WTC11 (cell line): ENCODE measurements at regions not wholly inside any gene's neighbourhood (a gene's known extent, or its start where the extent isn't known, plus 50 kb on each side); places are given as distances from the start of the nearest gene placed in this dataset.
"Not testable (repeated sequence)": the region's sequence is repeated elsewhere in the genome, so short reads cannot be mapped to it uniquely, and the experiment has no call there.

Experiments
- ATAC-seq: fragments of 200-7000 bp; cut with Tn5 transposase; 2 replicates; pipeline ENCODE4 v1.10.0; 2021; ENCODE audit warnings: mild to moderate bottlenecking, moderate library complexity
- CTCF ChIA-PET: fragments of 300-600 bp; sonication (Branson Sonifier 250); formaldehyde crosslinking; loops from one replicate; lab custom pipeline; 2021; ENCODE audit warnings: antibody characterized with exemption; lab: Charles Lee
- POLR2A ChIA-PET: fragments of 350-600 bp; sonication (Branson Sonifier 250); formaldehyde crosslinking; loops from one replicate; lab custom pipeline; 2021; ENCODE audit warnings: antibody characterized with exemption; lab: Charles Lee
- DNase-seq: peaks from one replicate; pipeline ENCODE4 v3.0.0; 2021; ENCODE audit warnings: low spot score
- H3K27ac Mint-ChIP-seq: 2 replicates; pipeline ENCODE4 v1.8.0; 2021; ENCODE audit warnings: mixed read lengths
- H3K27me3 Mint-ChIP-seq: 2 replicates; pipeline ENCODE4 v1.8.0; 2021; ENCODE audit warnings: low read depth, mild to moderate bottlenecking, moderate library complexity, mixed read lengths
- H3K36me3 Mint-ChIP-seq: 2 replicates; pipeline ENCODE4 v1.8.0; 2021; ENCODE audit warnings: mixed read lengths
- H3K4me1 Mint-ChIP-seq: 2 replicates; pipeline ENCODE4 v1.8.0; 2022; ENCODE audit warnings: mixed read lengths
- H3K4me3 Mint-ChIP-seq: 2 replicates; pipeline ENCODE4 v1.8.0; 2021; ENCODE audit warnings: mild to moderate bottlenecking, moderate library complexity, mixed read lengths
- H3K9me3 Mint-ChIP-seq: 2 replicates; pipeline ENCODE4 v1.8.0; 2021; ENCODE audit warnings: mixed read lengths
- CBFB ChIP-seq: sonication (generic); formaldehyde crosslinking; IDR thresholded peaks from 2 replicates; pipeline ENCODE4 v1.8.1; 2022; ENCODE audit warnings: mild to moderate bottlenecking, low read depth, missing genetic modification reagents
- ERG ChIP-seq: fragments of 250-450 bp; sonication (Bioruptor Pico); IDR thresholded peaks from 2 replicates; pipeline ENCODE4 v1.8.0; 2021; ENCODE audit warnings: mild to moderate bottlenecking
- ESRRA ChIP-seq: sonication (generic); formaldehyde crosslinking; IDR thresholded peaks from 2 replicates; pipeline ENCODE4 v1.8.1; 2022; ENCODE audit warnings: mild to moderate bottlenecking, missing genetic modification reagents, borderline replicate concordance
- JAZF1 ChIP-seq: fragments of 250-450 bp; sonication (Bioruptor Pico); IDR thresholded peaks from 2 replicates; pipeline ENCODE4 v1.9.0; 2021; ENCODE audit warnings: moderate library complexity, mild to moderate bottlenecking, inconsistent platforms
- JUN ChIP-seq: sonication (generic); formaldehyde crosslinking; IDR thresholded peaks from 2 replicates; pipeline ENCODE4 v1.8.0; 2023; ENCODE audit warnings: mild to moderate bottlenecking, missing genetic modification reagents
- MLX ChIP-seq: sonication (generic); formaldehyde crosslinking; IDR thresholded peaks from 2 replicates; pipeline ENCODE4 v1.8.1; 2023; ENCODE audit warnings: mild to moderate bottlenecking, missing genetic modification reagents, moderate library complexity
- NFYB ChIP-seq: sonication (generic); formaldehyde crosslinking; conservative IDR thresholded peaks from 2 replicates; pipeline ENCODE4 v1.8.0; 2022; ENCODE audit warnings: low read depth, missing genetic modification reagents
- SP1 ChIP-seq: sonication (generic); formaldehyde crosslinking; conservative IDR thresholded peaks from 2 replicates; pipeline ENCODE4 v1.8.1; 2022; ENCODE audit warnings: missing genetic modification reagents
- TCF7 ChIP-seq: sonication (generic); formaldehyde crosslinking; IDR thresholded peaks from 2 replicates; pipeline ENCODE4 v1.8.0; 2022; ENCODE audit warnings: mild to moderate bottlenecking, low read depth, missing genetic modification reagents, moderate library complexity
- USF1 ChIP-seq: sonication (generic); formaldehyde crosslinking; IDR thresholded peaks from 2 replicates; pipeline ENCODE4 v1.8.0; 2022; ENCODE audit warnings: mild to moderate bottlenecking, missing genetic modification reagents
- ZBTB43 ChIP-seq: sonication (generic); formaldehyde crosslinking; IDR thresholded peaks from 2 replicates; pipeline ENCODE4 v1.8.1; 2023; ENCODE audit warnings: mild to moderate bottlenecking, missing genetic modification reagents
- ZNF121 ChIP-seq: sonication (generic); formaldehyde crosslinking; IDR thresholded peaks from 2 replicates; pipeline ENCODE4 v1.8.0; 2023; ENCODE audit warnings: missing genetic modification reagents
- ZNF317 ChIP-seq: sonication (generic); formaldehyde crosslinking; IDR thresholded peaks from 2 replicates; pipeline ENCODE4 v1.8.1; 2023; ENCODE audit warnings: low read depth, mild to moderate bottlenecking, moderate library complexity, missing genetic modification reagents, borderline replicate concordance
- ZNF396 ChIP-seq: fragments of 250-450 bp; sonication (Bioruptor Pico); IDR thresholded peaks from 2 replicates; pipeline ENCODE4 v1.8.0; 2021; ENCODE audit warnings: mild to moderate bottlenecking, moderate library complexity, borderline replicate concordance
- ZNF416 ChIP-seq: fragments of 250-450 bp; sonication (Bioruptor Pico); IDR thresholded peaks from 2 replicates; pipeline ENCODE4 v1.9.0; 2021; ENCODE audit warnings: mild to moderate bottlenecking, inconsistent platforms
- ZNF512 ChIP-seq: sonication (generic); formaldehyde crosslinking; IDR thresholded peaks from 2 replicates; pipeline ENCODE4 v1.8.1; 2022; ENCODE audit warnings: missing genetic modification reagents, borderline replicate concordance
- TF ChIP-seq, protein P1 (sequence below): sonication (generic); formaldehyde crosslinking; IDR thresholded peaks from 2 replicates; pipeline ENCODE4 v1.8.1; 2022; ENCODE audit warnings: mild to moderate bottlenecking, missing genetic modification reagents, moderate library complexity, borderline replicate concordance
- TF ChIP-seq, protein P2 (sequence below): sonication (generic); formaldehyde crosslinking; IDR thresholded peaks from 2 replicates; pipeline ENCODE4 v1.8.0; 2022; ENCODE audit warnings: mild to moderate bottlenecking, missing genetic modification reagents

GRCh38 chr6:16883414-16883813 lies 122.2 kb upstream of the ATXN1 start (continued):
- TF ChIP-seq ZBTB43 (CRISPR knock-in tag) (no peak), ZNF317 (CRISPR knock-in tag) (no peak)

GRCh38 chr6:16882230-16882629 lies 121.0 kb upstream of the ATXN1 start:
- H3K36me3 Mint-ChIP-seq: peaks cover 46% of the 10 kb centered on the region
- ATAC-seq (no peak), DNase-seq (no peak)
- no peak overlapping the region for H3K27ac Mint-ChIP-seq
- CTCF ChIA-PET: no interaction called here
- POLR2A ChIA-PET: no interaction called here
- peaks cover 18% of the 10 kb centered on the region for H3K4me1 Mint-ChIP-seq
- TF ChIP-seq SP1 (CRISPR knock-in tag) (no peak), MLX (CRISPR knock-in tag) (no peak), ZNF416 (CRISPR knock-in tag) (no peak), CBFB (no peak), TCF7 (no peak), USF1 (CRISPR knock-in tag) (no peak), ERG (CRISPR knock-in tag) (no peak), ZNF512 (CRISPR knock-in tag) (no peak), JAZF1 (CRISPR knock-in tag) (no peak), ZNF121 (no peak), ZNF396 (no peak), JUN (CRISPR knock-in tag) (no peak)
- TF ChIP-seq, protein P1, sequence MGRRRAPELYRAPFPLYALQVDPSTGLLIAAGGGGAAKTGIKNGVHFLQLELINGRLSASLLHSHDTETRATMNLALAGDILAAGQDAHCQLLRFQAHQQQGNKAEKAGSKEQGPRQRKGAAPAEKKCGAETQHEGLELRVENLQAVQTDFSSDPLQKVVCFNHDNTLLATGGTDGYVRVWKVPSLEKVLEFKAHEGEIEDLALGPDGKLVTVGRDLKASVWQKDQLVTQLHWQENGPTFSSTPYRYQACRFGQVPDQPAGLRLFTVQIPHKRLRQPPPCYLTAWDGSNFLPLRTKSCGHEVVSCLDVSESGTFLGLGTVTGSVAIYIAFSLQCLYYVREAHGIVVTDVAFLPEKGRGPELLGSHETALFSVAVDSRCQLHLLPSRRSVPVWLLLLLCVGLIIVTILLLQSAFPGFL: no peak
- TF ChIP-seq, all 79 proteins: peak for 0
- Mint-ChIP-seq H3K9me3 (peaks cover 52% of the 10 kb centered on the region), H3K4me3 (no peak overlapping the region), H3K27me3 (no peaks in the 10 kb centered on the region; the same call in none of the 2 replicates)

- CTCF ChIA-PET, H3K27ac Mint-ChIP-seq, H3K4me1 Mint-ChIP-seq, DNase-seq, H3K27me3 Mint-ChIP-seq, H3K4me3 Mint-ChIP-seq, POLR2A ChIA-PET, ATAC-seq: not testable (repeated sequence)
- peaks cover 36% of the 10 kb centered on the region for H3K9me3 Mint-ChIP-seq
- H3K36me3 Mint-ChIP-seq: peaks cover 25% of the 10 kb centered on the region
These were observed 115.6 kb upstream of the ATXN1 start for GRCh38 chr6:16876852-16877251.

GRCh38 chr6:16876201-16876600 lies 114.9 kb upstream of the ATXN1 start:
- Mint-ChIP-seq H3K27me3 (no peaks in the 10 kb centered on the region), H3K36me3 (peaks cover 25% of the 10 kb centered on the region), H3K4me1 (no peaks in the 10 kb centered on the region), H3K9me3 (peaks cover 36% of the 10 kb centered on the region), H3K27ac (no peak overlapping the region), H3K4me3 (no peak overlapping the region)
- ChIA-PET POLR2A (no interaction called here), CTCF (no interaction called here)
- ATAC-seq: no peak
- DNase-seq: no peak
- TF ChIP-seq USF1 (CRISPR knock-in tag) (no peak), NFYB (CRISPR knock-in tag) (no peak), ESRRA (no peak)
- TF ChIP-seq, protein P2, sequence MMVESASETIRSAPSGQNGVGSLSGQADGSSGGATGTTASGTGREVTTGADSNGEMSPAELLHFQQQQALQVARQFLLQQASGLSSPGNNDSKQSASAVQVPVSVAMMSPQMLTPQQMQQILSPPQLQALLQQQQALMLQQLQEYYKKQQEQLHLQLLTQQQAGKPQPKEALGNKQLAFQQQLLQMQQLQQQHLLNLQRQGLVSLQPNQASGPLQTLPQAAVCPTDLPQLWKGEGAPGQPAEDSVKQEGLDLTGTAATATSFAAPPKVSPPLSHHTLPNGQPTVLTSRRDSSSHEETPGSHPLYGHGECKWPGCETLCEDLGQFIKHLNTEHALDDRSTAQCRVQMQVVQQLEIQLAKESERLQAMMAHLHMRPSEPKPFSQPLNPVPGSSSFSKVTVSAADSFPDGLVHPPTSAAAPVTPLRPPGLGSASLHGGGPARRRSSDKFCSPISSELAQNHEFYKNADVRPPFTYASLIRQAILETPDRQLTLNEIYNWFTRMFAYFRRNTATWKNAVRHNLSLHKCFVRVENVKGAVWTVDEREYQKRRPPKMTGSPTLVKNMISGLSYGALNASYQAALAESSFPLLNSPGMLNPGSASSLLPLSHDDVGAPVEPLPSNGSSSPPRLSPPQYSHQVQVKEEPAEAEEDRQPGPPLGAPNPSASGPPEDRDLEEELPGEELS (CRISPR knock-in tag): no peak
